A549 (cell line): ENCODE measurements at regions not wholly inside any gene's neighbourhood (a gene's known extent, or its start where the extent isn't known, plus 50 kb on each side); places are given as distances from the start of the nearest gene placed in this dataset.

ENCODE experiments used
- ATAC-seq, 2 experiments: fragments of 200-7000 bp in 1 of 2; fragments of >200 bp in 1 of 2; cut with Nextera tagmentation in 1 of 2; cut with Tn5 transposase in 1 of 2; 3 replicates each; pipeline versions ENCODE4 v1.8.0 to v1.9.1; 2018 to 2020; ENCODE audit warnings: mild to moderate bottlenecking in 1 of 2, moderate library complexity in 1 of 2
- CTCF ChIA-PET: fragments of 300-600 bp; sonication (Branson Sonifier 250); formaldehyde crosslinking; extraction: SDS; loops from one replicate; lab custom pipeline; 2021; ENCODE audit warnings: antibody characterized with exemption, inconsistent platforms; lab: Yijun Ruan, JAX
- POLR2A ChIA-PET: fragments of 350-600 bp; formaldehyde crosslinking; extraction: SDS; loops from one replicate; lab custom pipeline; 2021; ENCODE audit warnings: antibody characterized with exemption, inconsistent platforms; lab: Yijun Ruan, JAX
- DNase-seq, 2 experiments: peaks; one replicate each; pipeline versions ENCODE4 v3.0.0 to v3.0.0-alpha.2; 2011 to 2016; ENCODE audit warnings: low read depth in 1 of 2, low spot score in 1 of 2
- FAIRE-seq: peaks from 2 replicates; lab custom pipeline; 2011; peaks lifted over from hg19 to GRCh38; lab: Jason Lieb, UNC
- H3K27ac ChIP-seq, 2 experiments: fragments of >200 bp; sonication (Bioruptor Twin); formaldehyde crosslinking; 3 replicates each; pipeline ENCODE4 v1.5.1; 2016 to 2017
- H3K4me1 ChIP-seq: fragments of >200 bp; sonication (Bioruptor Twin); formaldehyde crosslinking; 3 replicates; pipeline ENCODE4 v1.6.1; 2016
- H3K4me2 ChIP-seq: fragments of >200 bp; sonication (Bioruptor Twin); formaldehyde crosslinking; 3 replicates; pipeline ENCODE4 v1.6.1; 2016
- H3K4me3 ChIP-seq: fragments of >200 bp; sonication (Bioruptor Twin); formaldehyde crosslinking; 3 replicates; pipeline ENCODE4 v1.5.1; 2016
- H3K9me3 ChIP-seq: fragments of >200 bp; sonication (Bioruptor Twin); formaldehyde crosslinking; 3 replicates; pipeline ENCODE4 v1.6.1; 2016
- CBX8 ChIP-seq: fragments of 200-600 bp; sonication (generic); IDR thresholded peaks from 2 replicates; pipeline ENCODE4 v1.6.1; 2016
- EP300 ChIP-seq, 2 experiments: fragments of >200 bp; sonication (Bioruptor Twin); formaldehyde crosslinking; IDR thresholded peaks; 2 replicates in 1 of 2; 3 replicates in 1 of 2; pipeline ENCODE4 v1.6.1; 2016 to 2017
- FOSL2 ChIP-seq, 2 experiments: fragments of 450-650 bp in 1 of 2; fragments of >200 bp in 1 of 2; sonication (Bioruptor Twin) in 1 of 2; formaldehyde crosslinking; IDR thresholded peaks; 2 replicates each; pipeline versions ENCODE4 v1.5.0 to v1.6.1; 2016 to 2020; ENCODE audit warnings: mild to moderate bottlenecking in 1 of 2, moderate library complexity in 1 of 2
- FOXS1 ChIP-seq: fragments of 250-450 bp; sonication (Bioruptor Pico); IDR thresholded peaks from 2 replicates; pipeline ENCODE4 v1.5.0; 2020; ENCODE audit warnings: mild to moderate bottlenecking, moderate library complexity
- GATA3 ChIP-seq: IDR thresholded peaks from 2 replicates; pipeline ENCODE4 v1.6.1; 2012; ENCODE audit warnings: borderline replicate concordance
- HDAC2 ChIP-seq: fragments of 200-600 bp; sonication (generic); IDR thresholded peaks from 2 replicates; pipeline ENCODE4 v1.6.1; 2016
- HOXB5 ChIP-seq: fragments of 250-450 bp; sonication (Bioruptor Pico); IDR thresholded peaks from 2 replicates; pipeline ENCODE4 v1.5.0; 2020; ENCODE audit warnings: mild to moderate bottlenecking, moderate library complexity
- JUNB ChIP-seq: fragments of >200 bp; sonication (Bioruptor Twin); formaldehyde crosslinking; IDR thresholded peaks from 2 replicates; pipeline ENCODE4 v1.6.1; 2016
- KDM5A ChIP-seq: fragments of 200-600 bp; sonication (generic); IDR thresholded peaks from 2 replicates; pipeline ENCODE4 v1.6.1; 2016; ENCODE audit warnings: antibody characterized with exemption, mild to moderate bottlenecking
- MYC ChIP-seq: IDR thresholded peaks from 2 replicates; pipeline ENCODE4 v1.6.1; 2012; ENCODE audit warnings: mild to moderate bottlenecking, inconsistent platforms, low read length, improper control_type of control experiment, borderline replicate concordance
- NPAS2 ChIP-seq: fragments of 250-450 bp; sonication (Bioruptor Pico); IDR thresholded peaks from 2 replicates; pipeline ENCODE4 v1.8.0; 2022; ENCODE audit warnings: mild to moderate bottlenecking, moderate library complexity, borderline replicate concordance
- NR3C1 ChIP-seq: fragments of >200 bp; sonication (Bioruptor Twin); formaldehyde crosslinking; IDR thresholded peaks from 3 replicates; pipeline ENCODE4 v1.6.1; 2017
- PHF8 ChIP-seq: fragments of 200-600 bp; sonication (generic); IDR thresholded peaks from 2 replicates; pipeline ENCODE4 v1.6.1; 2016; ENCODE audit warnings: low read depth, mild to moderate bottlenecking, antibody characterized with exemption, moderate library complexity, borderline replicate concordance
- RARB ChIP-seq: fragments of 250-450 bp; sonication (Bioruptor Pico); IDR thresholded peaks from 2 replicates; pipeline ENCODE4 v1.8.0; 2021; ENCODE audit warnings: mild to moderate bottlenecking, moderate library complexity
- RCOR1 ChIP-seq: fragments of 150-350 bp; IDR thresholded peaks from 2 replicates; pipeline ENCODE4 v1.6.1; 2014; ENCODE audit warnings: antibody characterized with exemption, low read length, low read depth
- RNF2 ChIP-seq: fragments of 200-600 bp; sonication (generic); IDR thresholded peaks from 2 replicates; pipeline ENCODE4 v1.6.1; 2016; ENCODE audit warnings: low read depth, mild to moderate bottlenecking, antibody characterized with exemption, moderate library complexity, borderline replicate concordance
- TFCP2L1 ChIP-seq: fragments of 250-450 bp; sonication (Bioruptor Pico); IDR thresholded peaks from 2 replicates; pipeline ENCODE4 v1.5.0; 2021; ENCODE audit warnings: mild to moderate bottlenecking
- TP53 ChIP-seq: fragments of 250-450 bp; sonication (Bioruptor Pico); IDR thresholded peaks from 2 replicates; pipeline ENCODE4 v1.5.0; 2021; ENCODE audit warnings: mild to moderate bottlenecking, moderate library complexity
- WGBS: methylation state at CpG from one replicate; pipeline ENCODE4 v1.1.6; 2017; ENCODE audit errors: missing lambda C conversion rate; 5-methylcytosine and 5-hydroxymethylcytosine counted together
- TF ChIP-seq, protein P1 (sequence below): fragments of >200 bp; sonication (Bioruptor Twin); formaldehyde crosslinking; IDR thresholded peaks from 2 replicates; pipeline ENCODE4 v1.6.1; 2016
- TF ChIP-seq, protein P2 (sequence below): fragments of >200 bp; sonication (Bioruptor Twin); formaldehyde crosslinking; IDR thresholded peaks from 3 replicates; pipeline ENCODE4 v1.5.1; 2016
- TF ChIP-seq, protein P3 (sequence below): fragments of 250-450 bp; sonication (Bioruptor Pico); IDR thresholded peaks from 2 replicates; pipeline ENCODE4 v1.5.0; 2021; ENCODE audit warnings: mild to moderate bottlenecking, moderate library complexity, borderline replicate concordance
- TF ChIP-seq, protein P4 (sequence below): fragments of 150-350 bp; IDR thresholded peaks from 2 replicates; pipeline ENCODE4 v1.6.1; 2014; ENCODE audit warnings: low read depth, mild to moderate bottlenecking, low read length

DNA sequence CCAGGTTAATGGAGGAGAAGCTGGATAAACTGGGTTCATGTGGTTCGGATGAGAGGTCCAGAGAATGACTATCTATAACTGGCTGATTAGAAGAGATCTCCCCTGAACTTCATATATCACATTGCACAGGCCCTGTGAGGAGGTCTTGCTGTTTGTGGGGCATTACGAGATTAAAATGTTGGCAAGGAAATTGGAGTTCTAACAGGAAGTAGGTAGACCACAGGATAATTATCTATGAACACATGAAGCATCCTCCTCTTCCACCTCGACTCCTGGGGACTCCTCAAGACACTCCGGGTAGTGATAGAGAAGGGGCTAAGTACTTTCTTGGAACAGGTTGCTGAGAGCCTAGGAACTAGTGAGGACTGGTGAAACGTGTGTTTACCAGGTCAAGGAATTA is 418.8 kb downstream of the KCNH5 start:
- Histone ChIP-seq H3K4me3 (no peak overlapping the region), H3K4me2 (no peak overlapping the region), H3K9me3 (no peaks in the 10 kb centered on the region), H3K27ac (no peak overlapping the region), H3K4me1 (no peaks in the 10 kb centered on the region)
- ATAC-seq: no peak
- FAIRE-seq: no peak
- ChIA-PET POLR2A (no interaction called here), CTCF (no interaction called here)
- TF ChIP-seq RCOR1 (no peak), PHF8 (no peak), RARB (CRISPR knock-in tag) (no peak)
- WGBS: 30% methylated on average over 5 of the region's 5 CpGs
- DNase-seq: no peak

DNA sequence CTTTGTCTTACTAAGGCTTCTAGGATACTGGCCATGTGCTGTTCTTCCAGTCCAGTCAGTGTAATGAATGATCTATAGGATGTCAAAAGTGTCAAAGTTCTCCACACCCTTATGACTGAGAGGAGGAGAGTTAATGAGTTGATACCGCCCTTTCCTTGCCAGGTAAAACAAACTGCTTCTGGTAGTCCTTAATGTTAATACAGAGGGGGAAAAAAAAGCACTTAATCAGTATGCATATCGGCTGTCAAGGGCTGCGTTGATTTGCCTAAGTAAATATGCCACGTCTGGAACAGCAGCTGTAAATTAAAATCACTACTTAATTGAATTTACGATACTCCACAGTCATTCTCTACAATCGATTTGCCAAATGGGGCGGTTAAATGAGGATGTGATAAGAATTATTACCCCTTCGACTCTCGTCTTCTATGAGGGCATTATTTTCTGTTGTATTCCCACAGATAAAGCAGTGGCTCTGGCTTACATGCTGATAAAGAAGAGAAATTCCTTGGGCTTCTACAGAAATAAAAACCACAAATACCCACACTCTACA is 416.0 kb downstream of the KCNH5 start:
- CTCF ChIA-PET: no interaction called here
- no peak for FAIRE-seq
- no peak overlapping the region for H3K27ac ChIP-seq
- TF ChIP-seq RNF2 (no peak), KDM5A (no peak), HOXB5 (no peak), NPAS2 (no peak), FOSL2 (IDR thresholded peaks at IDR 0.05) (no peak), FOSL2 (CRISPR knock-in tag; IDR thresholded peaks at IDR 0.05) (no peak), TP53 (CRISPR knock-in tag) (no peak), NR3C1 (no peak), JUNB (no peak), HDAC2 (no peak), MYC (no peak), EP300 (IDR thresholded peaks at IDR 0.05) (no peak), FOXS1 (CRISPR knock-in tag) (no peak), GATA3 (no peak)
- TF ChIP-seq, protein P1, sequence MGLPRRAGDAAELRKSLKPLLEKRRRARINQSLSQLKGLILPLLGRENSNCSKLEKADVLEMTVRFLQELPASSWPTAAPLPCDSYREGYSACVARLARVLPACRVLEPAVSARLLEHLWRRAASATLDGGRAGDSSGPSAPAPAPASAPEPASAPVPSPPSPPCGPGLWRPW: no peak
- TF ChIP-seq, protein P2, sequence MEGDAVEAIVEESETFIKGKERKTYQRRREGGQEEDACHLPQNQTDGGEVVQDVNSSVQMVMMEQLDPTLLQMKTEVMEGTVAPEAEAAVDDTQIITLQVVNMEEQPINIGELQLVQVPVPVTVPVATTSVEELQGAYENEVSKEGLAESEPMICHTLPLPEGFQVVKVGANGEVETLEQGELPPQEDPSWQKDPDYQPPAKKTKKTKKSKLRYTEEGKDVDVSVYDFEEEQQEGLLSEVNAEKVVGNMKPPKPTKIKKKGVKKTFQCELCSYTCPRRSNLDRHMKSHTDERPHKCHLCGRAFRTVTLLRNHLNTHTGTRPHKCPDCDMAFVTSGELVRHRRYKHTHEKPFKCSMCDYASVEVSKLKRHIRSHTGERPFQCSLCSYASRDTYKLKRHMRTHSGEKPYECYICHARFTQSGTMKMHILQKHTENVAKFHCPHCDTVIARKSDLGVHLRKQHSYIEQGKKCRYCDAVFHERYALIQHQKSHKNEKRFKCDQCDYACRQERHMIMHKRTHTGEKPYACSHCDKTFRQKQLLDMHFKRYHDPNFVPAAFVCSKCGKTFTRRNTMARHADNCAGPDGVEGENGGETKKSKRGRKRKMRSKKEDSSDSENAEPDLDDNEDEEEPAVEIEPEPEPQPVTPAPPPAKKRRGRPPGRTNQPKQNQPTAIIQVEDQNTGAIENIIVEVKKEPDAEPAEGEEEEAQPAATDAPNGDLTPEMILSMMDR: no peak
- TF ChIP-seq, protein P3, sequence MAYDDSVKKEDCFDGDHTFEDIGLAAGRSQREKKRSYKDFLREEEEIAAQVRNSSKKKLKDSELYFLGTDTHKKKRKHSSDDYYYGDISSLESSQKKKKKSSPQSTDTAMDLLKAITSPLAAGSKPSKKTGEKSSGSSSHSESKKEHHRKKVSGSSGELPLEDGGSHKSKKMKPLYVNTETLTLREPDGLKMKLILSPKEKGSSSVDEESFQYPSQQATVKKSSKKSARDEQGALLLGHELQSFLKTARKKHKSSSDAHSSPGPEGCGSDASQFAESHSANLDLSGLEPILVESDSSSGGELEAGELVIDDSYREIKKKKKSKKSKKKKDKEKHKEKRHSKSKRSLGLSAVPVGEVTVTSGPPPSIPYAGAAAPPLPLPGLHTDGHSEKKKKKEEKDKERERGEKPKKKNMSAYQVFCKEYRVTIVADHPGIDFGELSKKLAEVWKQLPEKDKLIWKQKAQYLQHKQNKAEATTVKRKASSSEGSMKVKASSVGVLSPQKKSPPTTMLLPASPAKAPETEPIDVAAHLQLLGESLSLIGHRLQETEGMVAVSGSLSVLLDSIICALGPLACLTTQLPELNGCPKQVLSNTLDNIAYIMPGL: no peak
- no peak for DNase-seq
- 48% methylated on average over 9 of the region's 9 CpGs for WGBS
- POLR2A ChIA-PET: no interaction called here
- H3K4me2 ChIP-seq: no peak overlapping the region
- H3K4me3 ChIP-seq: no peak overlapping the region
- no peaks in the 10 kb centered on the region for H3K4me1 ChIP-seq
- no peaks in the 10 kb centered on the region for H3K9me3 ChIP-seq
- ATAC-seq: no peak

DNA sequence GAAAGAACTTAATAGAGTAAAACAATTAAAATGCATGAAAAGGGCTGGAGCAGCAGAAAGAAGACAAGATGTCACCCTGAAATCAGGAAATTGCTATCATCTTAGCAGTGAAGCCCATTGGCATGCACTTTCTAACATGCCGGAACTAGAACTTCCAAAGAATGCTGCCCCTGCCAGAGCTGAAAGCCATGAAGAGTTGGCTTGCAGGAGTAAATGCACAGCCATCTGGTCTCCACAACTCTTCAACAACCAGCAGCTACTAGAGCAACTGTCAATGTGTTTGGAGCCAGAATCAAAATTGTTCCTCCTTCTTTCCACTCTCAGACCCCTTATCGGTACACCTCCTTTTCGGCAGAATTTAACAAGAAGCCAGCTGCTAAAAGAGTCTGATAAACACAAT is 414.1 kb downstream of the KCNH5 start:
- no peak for FAIRE-seq
- H3K4me2 ChIP-seq: no peak overlapping the region
- DNase-seq: no peak
- H3K4me1 ChIP-seq: no peaks in the 10 kb centered on the region
- ChIA-PET POLR2A (no interaction called here), CTCF (no interaction called here)
- WGBS: 47% methylated on average over 3 of the region's 3 CpGs
- H3K9me3 ChIP-seq: no peaks in the 10 kb centered on the region
- TF ChIP-seq, protein P4, sequence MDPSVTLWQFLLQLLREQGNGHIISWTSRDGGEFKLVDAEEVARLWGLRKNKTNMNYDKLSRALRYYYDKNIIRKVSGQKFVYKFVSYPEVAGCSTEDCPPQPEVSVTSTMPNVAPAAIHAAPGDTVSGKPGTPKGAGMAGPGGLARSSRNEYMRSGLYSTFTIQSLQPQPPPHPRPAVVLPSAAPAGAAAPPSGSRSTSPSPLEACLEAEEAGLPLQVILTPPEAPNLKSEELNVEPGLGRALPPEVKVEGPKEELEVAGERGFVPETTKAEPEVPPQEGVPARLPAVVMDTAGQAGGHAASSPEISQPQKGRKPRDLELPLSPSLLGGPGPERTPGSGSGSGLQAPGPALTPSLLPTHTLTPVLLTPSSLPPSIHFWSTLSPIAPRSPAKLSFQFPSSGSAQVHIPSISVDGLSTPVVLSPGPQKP: no peak
- no peak for TF ChIP-seq TP53 (CRISPR knock-in tag)
- TF ChIP-seq CBX8: no peak
- TF ChIP-seq TFCP2L1 (CRISPR knock-in tag): no peak
- no peak for TF ChIP-seq HDAC2
- no peak for ATAC-seq
- H3K27ac ChIP-seq: no peak overlapping the region
- no peak overlapping the region for H3K4me3 ChIP-seq
